Coronary artery (tissue), 2 donors: ENCODE measurements at regions not wholly inside any gene's neighbourhood (a gene's known extent, or its start where the extent isn't known, plus 50 kb on each side); places are given as distances from the start of the nearest gene placed in this dataset.

ENCODE experiments used
- DNase-seq: peaks from one replicate; pipeline ENCODE4 v3.0.0-alpha.2; 2017; ENCODE audit warnings: low spot score
- H3K27ac ChIP-seq, 2 donors: fragments of 200-600 bp; sonication (generic); one replicate each; pipeline ENCODE4 v1.5.1; 2016 to 2019
- H3K4me3 ChIP-seq: fragments of 200-600 bp; sonication (generic); 2 replicates; pipeline ENCODE4 v1.5.1; 2016; ENCODE audit warnings: mild to moderate bottlenecking, moderate library complexity
- TF ChIP-seq, protein P1 (sequence below): fragments of 200-600 bp; sonication (generic); IDR thresholded peaks from one replicate; pipeline ENCODE4 v1.5.1; 2019; ENCODE audit warnings: antibody characterized with exemption

DNA sequence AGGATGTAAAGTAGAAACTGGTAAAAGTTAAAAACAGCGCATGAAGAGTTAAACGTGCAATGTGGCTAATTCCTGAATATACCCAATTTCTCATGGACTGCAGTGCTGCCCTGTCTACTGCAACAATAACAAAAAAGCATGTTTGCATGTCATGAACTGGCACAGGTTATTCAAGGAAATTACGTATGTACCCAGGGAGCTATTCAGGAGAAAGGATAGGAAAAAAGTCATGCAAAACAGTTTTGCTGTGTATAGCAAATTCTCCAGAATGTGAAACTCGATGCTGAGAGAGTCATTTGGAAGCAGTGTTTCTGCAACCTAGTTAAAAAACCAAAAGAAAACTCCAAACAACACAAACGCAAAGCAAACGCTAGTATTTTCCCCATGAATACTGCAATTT, 381.5 kb upstream of the PRKX start:
- Histone ChIP-seq H3K4me3 (no peak overlapping the region), H3K27ac (no peak overlapping the region)
- TF ChIP-seq, protein P1, sequence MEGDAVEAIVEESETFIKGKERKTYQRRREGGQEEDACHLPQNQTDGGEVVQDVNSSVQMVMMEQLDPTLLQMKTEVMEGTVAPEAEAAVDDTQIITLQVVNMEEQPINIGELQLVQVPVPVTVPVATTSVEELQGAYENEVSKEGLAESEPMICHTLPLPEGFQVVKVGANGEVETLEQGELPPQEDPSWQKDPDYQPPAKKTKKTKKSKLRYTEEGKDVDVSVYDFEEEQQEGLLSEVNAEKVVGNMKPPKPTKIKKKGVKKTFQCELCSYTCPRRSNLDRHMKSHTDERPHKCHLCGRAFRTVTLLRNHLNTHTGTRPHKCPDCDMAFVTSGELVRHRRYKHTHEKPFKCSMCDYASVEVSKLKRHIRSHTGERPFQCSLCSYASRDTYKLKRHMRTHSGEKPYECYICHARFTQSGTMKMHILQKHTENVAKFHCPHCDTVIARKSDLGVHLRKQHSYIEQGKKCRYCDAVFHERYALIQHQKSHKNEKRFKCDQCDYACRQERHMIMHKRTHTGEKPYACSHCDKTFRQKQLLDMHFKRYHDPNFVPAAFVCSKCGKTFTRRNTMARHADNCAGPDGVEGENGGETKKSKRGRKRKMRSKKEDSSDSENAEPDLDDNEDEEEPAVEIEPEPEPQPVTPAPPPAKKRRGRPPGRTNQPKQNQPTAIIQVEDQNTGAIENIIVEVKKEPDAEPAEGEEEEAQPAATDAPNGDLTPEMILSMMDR, result no peak
- DNase-seq, result no peak

DNA sequence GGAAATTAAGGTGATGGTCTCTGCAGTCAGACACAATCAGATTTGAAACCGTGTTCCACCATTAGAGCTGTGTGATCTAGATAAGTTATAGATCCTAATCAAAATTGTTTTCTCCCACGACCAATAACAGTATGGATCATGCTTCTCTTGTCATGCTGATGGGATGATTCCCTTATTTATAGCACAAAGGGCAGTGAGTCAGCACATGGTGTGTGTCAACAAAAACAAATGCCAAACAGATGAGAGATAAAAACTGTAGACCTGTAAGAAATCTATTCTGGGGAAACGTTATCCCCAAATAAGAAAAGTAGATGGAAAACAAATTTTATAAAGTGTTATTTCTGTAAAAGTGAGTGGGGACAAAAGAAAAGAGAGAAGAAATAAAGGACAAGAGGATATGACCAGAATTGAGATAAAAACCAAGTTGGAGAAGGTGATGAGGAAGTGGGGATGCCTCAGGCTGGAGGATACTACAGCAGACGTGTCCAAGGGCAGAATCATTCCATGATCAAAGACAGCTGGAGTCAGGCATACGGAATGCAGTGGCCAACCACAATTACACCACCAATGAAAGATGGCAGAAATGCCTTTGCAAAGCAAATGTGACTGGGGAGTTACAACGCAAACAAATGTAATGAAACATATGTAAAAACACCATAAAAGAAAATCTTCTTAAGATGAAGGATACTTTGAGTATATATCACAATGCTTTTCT, 377.8 kb upstream of the PRKX start:
- TF ChIP-seq, protein P1, result no peak
- no peak overlapping the region for H3K27ac ChIP-seq
- DNase-seq, result no peak
- H3K4me3 ChIP-seq, result no peak overlapping the region

DNA sequence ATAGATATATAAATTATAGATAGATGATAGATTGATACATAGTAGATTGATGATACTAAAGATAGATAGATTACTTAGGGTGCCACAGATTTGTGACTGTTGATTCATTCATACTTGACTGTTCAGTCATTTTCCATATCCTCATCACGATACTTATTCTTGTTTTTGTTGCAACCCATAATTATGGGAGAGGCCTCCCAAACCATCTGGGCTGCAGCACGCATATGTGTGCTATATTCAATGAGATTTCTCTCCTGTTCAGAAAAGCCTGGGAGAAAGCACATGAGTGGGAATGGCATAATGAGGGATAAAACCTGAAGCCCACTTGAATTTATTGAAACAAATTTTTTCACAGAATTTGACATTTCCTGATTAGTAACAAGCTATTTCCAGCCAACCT, 346.4 kb upstream of the PRKX start:
- H3K4me3 ChIP-seq, result no peak overlapping the region
- no peak for DNase-seq
- H3K27ac ChIP-seq, result no peak overlapping the region
- TF ChIP-seq, protein P1, result no peak

DNA sequence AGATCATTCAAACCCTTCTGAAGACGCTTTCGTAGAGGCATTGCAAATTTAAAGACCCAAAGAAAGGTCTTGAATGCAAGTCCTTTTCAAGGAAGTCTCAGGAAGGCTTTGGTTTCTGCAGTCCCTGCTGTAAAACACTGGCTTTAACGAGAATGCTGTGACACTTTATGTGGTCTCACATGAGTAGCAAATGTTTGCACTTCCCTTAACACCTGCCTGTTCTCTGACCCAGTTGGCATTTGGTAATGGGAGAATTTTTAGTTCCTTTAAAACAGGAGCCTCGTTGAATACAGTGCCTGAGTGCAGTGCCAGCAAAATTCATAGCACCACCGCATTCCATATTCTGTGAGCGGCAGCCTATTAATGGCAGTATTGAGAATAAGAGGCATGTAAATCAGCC, 330.5 kb upstream of the PRKX start:
- H3K27ac ChIP-seq, result no peak overlapping the region
- TF ChIP-seq, protein P1, result no peak
- no peak overlapping the region for H3K4me3 ChIP-seq
- no peak for DNase-seq

DNA sequence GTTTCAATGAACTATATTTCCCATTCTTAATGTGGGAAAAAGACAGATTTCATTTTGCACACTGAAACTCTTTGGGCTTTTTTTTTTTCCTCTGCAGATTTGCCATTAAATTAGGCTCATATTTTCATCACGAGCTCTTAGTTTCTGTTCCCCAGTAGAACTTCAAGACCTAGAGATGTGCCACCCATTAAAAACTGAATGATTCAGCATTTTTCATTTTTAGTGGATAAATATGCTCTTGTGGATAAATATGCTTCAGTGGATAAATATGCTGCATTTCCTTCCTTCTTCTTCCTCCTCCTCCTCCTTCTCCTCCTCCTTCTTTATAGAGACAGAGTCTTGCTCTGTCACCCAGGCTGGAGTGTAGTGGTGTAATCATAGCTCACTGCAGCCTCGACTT, 322.4 kb upstream of the PRKX start:
- Histone ChIP-seq H3K27ac (no peak overlapping the region), H3K4me3 (no peak overlapping the region)
- DNase-seq, result no peak
- TF ChIP-seq, protein P1, result no peak

DNA sequence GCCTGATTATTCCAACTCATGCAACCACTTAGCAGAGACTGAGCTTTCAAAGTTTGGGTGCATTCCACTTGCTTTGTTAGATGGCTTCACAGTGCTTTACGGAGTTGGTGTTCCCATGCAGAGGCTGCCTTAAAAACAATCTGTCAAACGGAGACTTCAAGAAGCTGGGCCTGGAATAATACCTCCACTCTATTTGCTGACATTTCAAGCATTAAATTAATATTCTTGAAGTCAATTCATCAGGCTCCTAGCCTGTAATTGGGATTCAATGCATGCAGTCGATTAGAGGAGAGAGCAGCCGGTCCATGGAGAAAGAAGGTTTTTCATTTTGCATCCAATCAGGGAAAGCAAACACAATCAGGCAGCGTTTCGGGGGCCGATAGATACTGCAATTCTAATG, 314.7 kb upstream of the PRKX start:
- Histone ChIP-seq H3K27ac (no peak overlapping the region), H3K4me3 (no peak overlapping the region)
- DNase-seq, result no peak
- TF ChIP-seq, protein P1, result no peak

DNA sequence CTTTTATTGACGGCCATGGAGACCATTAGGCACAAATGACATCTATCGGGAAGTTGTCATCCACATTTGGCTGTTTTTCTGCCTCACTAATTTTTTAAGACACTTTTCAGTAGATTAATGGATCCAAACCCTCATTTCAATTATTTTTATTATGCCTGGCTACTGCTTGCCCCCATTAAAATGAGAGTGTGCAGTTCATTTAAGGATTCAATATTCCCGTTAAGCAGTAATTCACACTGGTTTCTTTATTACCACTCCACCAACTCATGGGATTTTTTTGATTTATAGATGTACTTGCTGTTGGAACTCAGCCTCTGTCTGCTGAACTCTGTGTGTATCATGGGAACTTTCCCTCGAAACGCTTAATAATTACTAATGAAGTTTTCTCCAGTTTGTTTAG, 291.8 kb upstream of the PRKX start:
- Histone ChIP-seq H3K27ac (no peak overlapping the region), H3K4me3 (no peak overlapping the region)
- TF ChIP-seq, protein P1, result no peak
- no peak for DNase-seq
